Esophagus squamous epithelium (tissue), 4 donors: ENCODE measurements at regions not wholly inside any gene's neighbourhood (a gene's known extent, or its start where the extent isn't known, plus 50 kb on each side); places are given as distances from the start of the nearest gene placed in this dataset.

ENCODE experiments used
- POLR2A ChIP-seq, 4 donors: fragments of 450-650 bp; IDR thresholded peaks; one replicate each; pipeline ENCODE4 v1.6.1; 2017; ENCODE audit warnings: antibody characterized with exemption in 4 of 4, mild to moderate bottlenecking in 4 of 4, moderate library complexity in 3 of 4
- TF ChIP-seq, protein P1 (sequence below), 6 experiments: fragments of 450-650 bp in 4 of 6; fragments of 200-600 bp in 2 of 6; sonication (generic) in 2 of 6; IDR thresholded peaks; one replicate each; pipeline ENCODE4 v1.5.1; 2016 to 2019; ENCODE audit warnings: antibody characterized with exemption in 6 of 6, mild to moderate bottlenecking in 4 of 6, moderate library complexity in 4 of 6

DNA sequence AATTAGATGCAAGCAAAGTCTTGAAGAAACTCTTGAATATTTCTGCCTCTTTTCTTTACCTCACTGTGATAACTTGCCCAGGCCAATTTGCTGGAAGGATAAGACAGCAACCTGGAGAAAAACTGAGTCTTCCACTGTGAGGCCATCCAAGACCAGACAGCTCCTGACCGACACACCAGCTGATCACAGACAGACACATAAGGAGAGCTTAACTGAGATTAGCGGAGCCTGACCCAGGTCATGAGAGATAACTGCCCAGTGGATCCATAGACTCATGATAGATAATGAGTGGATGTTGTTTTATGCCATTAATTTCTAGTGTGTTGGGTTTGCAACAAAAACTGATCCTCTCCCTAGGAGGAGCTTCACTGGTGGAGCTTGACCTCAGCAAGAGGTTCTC, 64.4 kb upstream of the NOX3 start:
- TF ChIP-seq, protein P1, sequence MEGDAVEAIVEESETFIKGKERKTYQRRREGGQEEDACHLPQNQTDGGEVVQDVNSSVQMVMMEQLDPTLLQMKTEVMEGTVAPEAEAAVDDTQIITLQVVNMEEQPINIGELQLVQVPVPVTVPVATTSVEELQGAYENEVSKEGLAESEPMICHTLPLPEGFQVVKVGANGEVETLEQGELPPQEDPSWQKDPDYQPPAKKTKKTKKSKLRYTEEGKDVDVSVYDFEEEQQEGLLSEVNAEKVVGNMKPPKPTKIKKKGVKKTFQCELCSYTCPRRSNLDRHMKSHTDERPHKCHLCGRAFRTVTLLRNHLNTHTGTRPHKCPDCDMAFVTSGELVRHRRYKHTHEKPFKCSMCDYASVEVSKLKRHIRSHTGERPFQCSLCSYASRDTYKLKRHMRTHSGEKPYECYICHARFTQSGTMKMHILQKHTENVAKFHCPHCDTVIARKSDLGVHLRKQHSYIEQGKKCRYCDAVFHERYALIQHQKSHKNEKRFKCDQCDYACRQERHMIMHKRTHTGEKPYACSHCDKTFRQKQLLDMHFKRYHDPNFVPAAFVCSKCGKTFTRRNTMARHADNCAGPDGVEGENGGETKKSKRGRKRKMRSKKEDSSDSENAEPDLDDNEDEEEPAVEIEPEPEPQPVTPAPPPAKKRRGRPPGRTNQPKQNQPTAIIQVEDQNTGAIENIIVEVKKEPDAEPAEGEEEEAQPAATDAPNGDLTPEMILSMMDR (IDR thresholded peaks at IDR 0.05): no peak
- TF ChIP-seq POLR2A (IDR thresholded peaks at IDR 0.05): no peak
